CD4-positive, alpha-beta T cell (primary cell): ENCODE measurements at regions not wholly inside any gene's neighbourhood (a gene's known extent, or its start where the extent isn't known, plus 50 kb on each side); places are given as distances from the start of the nearest gene placed in this dataset.
"Not testable (repeated sequence)": the region's sequence is repeated elsewhere in the genome, so short reads cannot be mapped to it uniquely, and the experiment has no call there.

Experiments used
- ATAC-seq: fragments of 200-7000 bp; cut with Tn5 transposase; one replicate; pipeline ENCODE4 v1.10.0; 2022; ENCODE audit warnings: mild to moderate bottlenecking; ENCODE audit not compliant: poor library complexity
- CTCF ChIA-PET: fragments of 350-600 bp; sonication (Branson Sonifier 250); formaldehyde crosslinking; loops from one replicate; lab custom pipeline; 2021; ENCODE audit warnings: antibody characterized with exemption, inconsistent platforms; lab: Charles Lee
- POLR2A ChIA-PET: fragments of 350-600 bp; sonication (Branson Sonifier 250); formaldehyde crosslinking; loops from one replicate; lab custom pipeline; 2021; ENCODE audit warnings: antibody characterized with exemption, inconsistent platforms; lab: Charles Lee
- DNase-seq, 14 experiments: peaks; one replicate each; pipeline ENCODE4 v3.0.0-alpha.2; 2013 to 2020; ENCODE audit warnings: mixed read lengths in 2 of 14
- H3K27ac ChIP-seq, 2 donors: one replicate each; pipeline versions ENCODE4 v1.5.1 to v1.7.0; 2013; ENCODE audit warnings: low read length in 2 of 2, low read depth in 1 of 2, mild to moderate bottlenecking in 1 of 2
- H3K27me3 ChIP-seq, 2 experiments: 1 replicate in 1 of 2; 2 replicates in 1 of 2; pipeline versions ENCODE4 v1.6.1 to v1.7.0; 2013; ENCODE audit warnings: low read length in 2 of 2, control low read depth in 1 of 2, mild to moderate bottlenecking in 1 of 2, moderate library complexity in 1 of 2; ENCODE audit not compliant: insufficient read depth in 2 of 2, control insufficient read depth in 1 of 2
- H3K36me3 ChIP-seq: one replicate; pipeline ENCODE4 v1.6.1; 2013; ENCODE audit warnings: low read length, control low read depth; ENCODE audit not compliant: insufficient read depth
- H3K4me1 ChIP-seq: one replicate; pipeline ENCODE4 v1.6.1; 2013; ENCODE audit warnings: low read length, control low read depth; ENCODE audit not compliant: insufficient read depth
- H3K4me3 ChIP-seq: one replicate; pipeline ENCODE4 v1.5.1; 2013; ENCODE audit warnings: mild to moderate bottlenecking, low read length, moderate library complexity
- H3K9me3 ChIP-seq, 2 experiments: 1 replicate in 1 of 2; 2 replicates in 1 of 2; pipeline versions ENCODE4 v1.6.1 to v1.7.0; 2013; ENCODE audit warnings: low read length in 2 of 2, mild to moderate bottlenecking in 2 of 2, control low read depth in 1 of 2, moderate library complexity in 1 of 2; ENCODE audit not compliant: control insufficient read depth in 1 of 2, insufficient read depth in 1 of 2
- H3K27ac Mint-ChIP-seq: one replicate; pipeline ENCODE4 v1.8.0; 2020; ENCODE audit warnings: mixed read lengths
- H3K27me3 Mint-ChIP-seq: one replicate; pipeline ENCODE4 v1.8.0; 2021; ENCODE audit warnings: mixed read lengths
- H3K36me3 Mint-ChIP-seq: one replicate; pipeline ENCODE4 v1.8.0; 2021; ENCODE audit warnings: low read depth, mixed read lengths
- H3K4me1 Mint-ChIP-seq: one replicate; pipeline ENCODE4 v1.8.0; 2021; ENCODE audit warnings: low read depth, mixed read lengths
- H3K4me3 Mint-ChIP-seq: one replicate; pipeline ENCODE4 v1.8.0; 2020; ENCODE audit warnings: mild to moderate bottlenecking, mixed read lengths
- H3K9me3 Mint-ChIP-seq: one replicate; pipeline ENCODE4 v1.8.0; 2020; ENCODE audit warnings: mixed read lengths
- intact Hi-C, 2 experiments: fragments of 100-400 bp; cut with DNase I in 1 of 2; cut with micrococcal nuclease in 1 of 2; formaldehyde crosslinking; loops; one replicate each; pipeline versions ENCODE4 v1.15.1 to v1.9.0; 2023 to 2025; cut with DNase I, micrococcal nuclease
- TF ChIP-seq, protein P1 (sequence below): fragments of 200-600 bp; IDR thresholded peaks from one replicate; pipeline ENCODE4 v1.8.0; 2022; ENCODE audit warnings: antibody characterized with exemption, mild to moderate bottlenecking

DNA sequence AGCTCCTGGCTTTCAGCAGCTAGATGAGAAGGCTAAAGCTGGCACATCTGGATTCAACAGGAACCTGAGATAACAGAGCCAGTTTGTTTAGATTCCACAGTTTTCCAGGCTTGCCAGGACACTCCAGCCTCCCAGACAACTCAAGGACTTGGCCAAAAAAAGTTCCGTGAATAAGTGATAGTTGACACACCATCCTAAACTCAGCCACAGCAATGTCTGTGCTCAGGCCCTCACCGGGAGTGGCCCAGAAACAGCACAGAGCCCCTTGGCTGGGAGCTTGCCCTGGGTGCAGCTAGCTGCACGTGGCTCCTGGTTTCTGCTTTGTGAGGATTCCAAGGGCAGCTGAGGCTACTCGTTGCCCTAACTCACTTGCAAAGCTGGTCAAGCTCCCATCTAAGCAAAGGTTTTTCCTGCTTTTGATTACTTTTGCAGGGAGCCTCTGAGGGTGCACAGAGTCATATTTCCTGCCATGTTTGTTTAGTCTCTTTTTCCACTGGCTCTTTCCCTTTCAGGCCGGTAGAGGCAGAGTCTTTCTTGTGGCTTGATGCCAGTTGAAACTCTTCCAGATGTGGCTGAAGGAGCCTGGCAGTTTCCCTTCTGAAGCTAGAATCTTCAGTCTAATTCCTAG, 118.3 kb upstream of the ECI2 start:
- H3K9me3 Mint-ChIP-seq, result no peaks in the 10 kb centered on the region
- intact Hi-C loops, result no loop called here
- peaks cover 8% of the 10 kb centered on the region for H3K27me3 Mint-ChIP-seq
- no peak overlapping the region for H3K4me3 ChIP-seq
- H3K9me3 ChIP-seq, result peaks cover 0 to 7% of the 10 kb centered on the region in 2 experiments
- ATAC-seq, result no peak
- H3K36me3 Mint-ChIP-seq, result no peaks in the 10 kb centered on the region
- TF ChIP-seq, protein P1, sequence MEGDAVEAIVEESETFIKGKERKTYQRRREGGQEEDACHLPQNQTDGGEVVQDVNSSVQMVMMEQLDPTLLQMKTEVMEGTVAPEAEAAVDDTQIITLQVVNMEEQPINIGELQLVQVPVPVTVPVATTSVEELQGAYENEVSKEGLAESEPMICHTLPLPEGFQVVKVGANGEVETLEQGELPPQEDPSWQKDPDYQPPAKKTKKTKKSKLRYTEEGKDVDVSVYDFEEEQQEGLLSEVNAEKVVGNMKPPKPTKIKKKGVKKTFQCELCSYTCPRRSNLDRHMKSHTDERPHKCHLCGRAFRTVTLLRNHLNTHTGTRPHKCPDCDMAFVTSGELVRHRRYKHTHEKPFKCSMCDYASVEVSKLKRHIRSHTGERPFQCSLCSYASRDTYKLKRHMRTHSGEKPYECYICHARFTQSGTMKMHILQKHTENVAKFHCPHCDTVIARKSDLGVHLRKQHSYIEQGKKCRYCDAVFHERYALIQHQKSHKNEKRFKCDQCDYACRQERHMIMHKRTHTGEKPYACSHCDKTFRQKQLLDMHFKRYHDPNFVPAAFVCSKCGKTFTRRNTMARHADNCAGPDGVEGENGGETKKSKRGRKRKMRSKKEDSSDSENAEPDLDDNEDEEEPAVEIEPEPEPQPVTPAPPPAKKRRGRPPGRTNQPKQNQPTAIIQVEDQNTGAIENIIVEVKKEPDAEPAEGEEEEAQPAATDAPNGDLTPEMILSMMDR, result no peak
- H3K4me3 Mint-ChIP-seq, result no peak overlapping the region
- no peak overlapping the region for H3K27ac ChIP-seq
- H3K27me3 ChIP-seq, result peaks cover 0 to 9% of the 10 kb centered on the region in 2 experiments
- H3K4me1 ChIP-seq, result no peaks in the 10 kb centered on the region
- ChIA-PET CTCF (no interaction called here), POLR2A (no interaction called here)
- no peak overlapping the region for H3K27ac Mint-ChIP-seq
- no peak for DNase-seq
- H3K4me1 Mint-ChIP-seq, result no peaks in the 10 kb centered on the region
- H3K36me3 ChIP-seq, result no peaks in the 10 kb centered on the region

DNA sequence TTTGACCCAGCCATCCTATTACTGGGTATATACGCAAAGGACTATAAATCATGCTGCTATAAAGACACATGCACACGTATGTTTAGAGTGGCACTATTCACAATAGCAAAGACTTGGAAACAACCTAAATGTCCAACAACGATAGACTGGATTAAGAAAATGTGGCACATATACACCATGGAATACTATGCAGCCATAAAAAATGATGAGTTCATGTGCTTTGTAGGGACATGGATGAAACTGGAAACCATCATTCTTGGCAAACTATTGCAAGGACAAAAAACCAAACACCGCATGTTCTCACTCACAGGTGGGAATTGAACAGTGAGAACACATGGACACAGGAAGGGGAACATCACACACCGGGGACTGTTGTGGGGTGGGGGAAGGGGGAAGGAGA, 117.1 kb upstream of the ECI2 start:
- H3K4me1 ChIP-seq, H3K27ac Mint-ChIP-seq, intact Hi-C loops, H3K27me3 ChIP-seq, H3K9me3 ChIP-seq, H3K4me3 Mint-ChIP-seq, H3K27ac ChIP-seq, DNase-seq, POLR2A ChIA-PET, ATAC-seq, H3K36me3 Mint-ChIP-seq, H3K36me3 ChIP-seq, H3K9me3 Mint-ChIP-seq, H3K27me3 Mint-ChIP-seq, CTCF ChIA-PET, H3K4me1 Mint-ChIP-seq, H3K4me3 ChIP-seq: not testable (repeated sequence)

DNA sequence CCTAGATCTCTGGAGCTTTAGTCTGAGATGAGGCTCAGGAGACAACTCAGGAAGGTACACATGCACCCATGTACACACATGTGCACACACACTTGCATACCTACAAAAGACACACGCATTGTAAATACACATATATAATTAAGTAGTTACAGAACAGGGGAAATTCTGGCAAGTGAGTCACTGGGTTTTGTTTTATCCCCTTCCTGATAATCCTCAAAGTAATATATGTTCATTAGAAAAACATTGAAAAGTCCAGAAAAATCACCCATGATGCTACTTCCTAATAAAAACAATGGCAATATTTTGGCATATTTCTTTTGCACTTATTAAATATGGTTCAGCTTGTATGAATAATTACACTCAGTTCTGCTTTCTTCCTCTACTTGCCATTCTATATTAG, 115.3 kb upstream of the ECI2 start:
- no peaks in the 10 kb centered on the region for H3K36me3 Mint-ChIP-seq
- Histone ChIP-seq H3K36me3 (no peaks in the 10 kb centered on the region), H3K27ac (no peak overlapping the region), H3K4me1 (no peaks in the 10 kb centered on the region), H3K4me3 (no peak overlapping the region), H3K9me3 (peaks cover 4 to 7% of the 10 kb centered on the region in 2 experiments), H3K27me3 (peaks cover 0 to 9% of the 10 kb centered on the region in 2 experiments)
- DNase-seq (no peak), ATAC-seq (no peak)
- no peak overlapping the region for H3K27ac Mint-ChIP-seq
- intact Hi-C loops, result no loop called here
- TF ChIP-seq, protein P1, result no peak
- no peaks in the 10 kb centered on the region for H3K4me1 Mint-ChIP-seq
- CTCF ChIA-PET, result no interaction called here
- H3K9me3 Mint-ChIP-seq, result peaks cover 2% of the 10 kb centered on the region
- H3K27me3 Mint-ChIP-seq, result peaks cover 8% of the 10 kb centered on the region
- H3K4me3 Mint-ChIP-seq, result no peak overlapping the region
- POLR2A ChIA-PET, result no interaction called here

DNA sequence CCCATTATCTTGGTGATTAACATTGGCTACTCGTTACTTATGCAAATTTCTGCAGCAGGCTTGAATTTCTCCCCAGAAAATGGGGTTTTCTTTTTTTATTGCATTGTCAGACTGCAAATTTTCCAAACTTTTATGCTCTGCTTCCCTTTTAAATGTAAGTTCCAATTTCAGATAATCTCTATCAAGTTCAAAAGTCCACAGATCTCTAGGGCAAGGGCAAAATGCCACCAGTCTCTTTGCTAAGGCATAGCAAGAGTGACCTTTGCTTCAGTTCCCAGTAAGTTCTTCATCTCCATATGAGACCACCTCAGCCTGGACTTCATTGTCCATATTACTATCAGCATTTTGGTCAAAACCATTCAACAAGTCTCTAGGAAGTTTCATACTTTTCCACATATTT, 108.5 kb upstream of the ECI2 start:
- H3K4me3 ChIP-seq, CTCF ChIA-PET, H3K27ac ChIP-seq, H3K27me3 Mint-ChIP-seq, H3K36me3 ChIP-seq, intact Hi-C loops, H3K27me3 ChIP-seq, H3K4me1 ChIP-seq, H3K9me3 Mint-ChIP-seq, H3K36me3 Mint-ChIP-seq, ATAC-seq, H3K27ac Mint-ChIP-seq, H3K4me3 Mint-ChIP-seq, DNase-seq, H3K4me1 Mint-ChIP-seq, POLR2A ChIA-PET: not testable (repeated sequence)
- H3K9me3 ChIP-seq, result peaks cover 7 to 12% of the 10 kb centered on the region in 2 experiments
